Erythroblast (primary cell): ENCODE measurements at regions not wholly inside any gene's neighbourhood (a gene's known extent, or its start where the extent isn't known, plus 50 kb on each side); places are given as distances from the start of the nearest gene placed in this dataset.

Experiments used
- GATA1 ChIP-seq: IDR thresholded peaks from 2 replicates; pipeline ENCODE4 v1.6.1; 2011; ENCODE audit warnings: low read depth, mild to moderate bottlenecking, control low read depth, low read length, moderate library complexity
- POLR2A ChIP-seq: IDR thresholded peaks from 2 replicates; pipeline ENCODE4 v1.6.1; 2011; ENCODE audit warnings: mild to moderate bottlenecking, low read length

DNA sequence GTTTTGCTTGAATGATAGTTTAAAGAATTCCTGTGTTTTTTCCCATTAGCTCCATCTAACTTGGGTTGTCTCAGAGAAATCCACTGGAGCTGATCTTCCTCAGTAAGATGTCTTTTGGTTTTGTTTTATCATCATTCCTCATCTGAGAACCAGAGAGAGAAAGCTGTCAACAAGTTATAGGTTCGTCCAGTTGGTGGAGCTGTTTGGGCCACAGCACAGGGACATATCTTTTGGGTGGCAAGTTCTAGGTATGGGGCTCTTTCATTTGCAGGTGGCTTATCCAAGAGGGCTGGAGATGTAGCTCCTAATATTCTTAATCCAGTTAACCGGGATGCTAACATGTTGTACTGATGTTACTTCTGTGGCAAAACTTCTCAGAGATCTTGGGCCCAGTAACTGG is 174.2 kb downstream of the KCNRG start:
- no peak for TF ChIP-seq POLR2A
- no peak for TF ChIP-seq GATA1
